GM04504 (cell line): ENCODE measurements at regions not wholly inside any gene's neighbourhood (a gene's known extent, or its start where the extent isn't known, plus 50 kb on each side); places are given as distances from the start of the nearest gene placed in this dataset.
"Not testable (repeated sequence)": the region's sequence is repeated elsewhere in the genome, so short reads cannot be mapped to it uniquely, and the experiment has no call there.

Experiments
- DNase-seq: peaks from one replicate; pipeline ENCODE4 v3.0.0-alpha.2; 2012; ENCODE audit warnings: low read depth

DNA sequence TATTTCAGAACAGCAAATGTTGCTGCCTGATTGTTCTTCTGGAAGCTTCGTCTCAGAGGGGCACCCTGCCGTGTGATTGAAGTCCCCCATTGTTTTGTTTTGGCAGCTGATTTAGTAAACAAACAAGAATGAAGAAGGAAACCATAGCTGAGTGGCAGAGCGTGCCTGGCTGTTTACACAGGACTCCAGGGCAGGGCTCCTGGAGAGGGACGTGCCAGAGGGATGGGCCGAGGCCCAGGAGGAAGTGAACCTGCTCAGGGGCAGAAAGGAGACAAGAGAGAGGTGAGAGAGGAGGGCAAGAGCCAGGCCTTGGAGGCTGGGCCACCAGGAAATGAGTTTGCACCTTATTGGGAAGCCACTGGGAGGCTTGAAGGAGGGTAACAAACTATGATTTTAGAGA is 85.5 kb upstream of the B3GAT1 start:
- DNase-seq: no peak

DNA sequence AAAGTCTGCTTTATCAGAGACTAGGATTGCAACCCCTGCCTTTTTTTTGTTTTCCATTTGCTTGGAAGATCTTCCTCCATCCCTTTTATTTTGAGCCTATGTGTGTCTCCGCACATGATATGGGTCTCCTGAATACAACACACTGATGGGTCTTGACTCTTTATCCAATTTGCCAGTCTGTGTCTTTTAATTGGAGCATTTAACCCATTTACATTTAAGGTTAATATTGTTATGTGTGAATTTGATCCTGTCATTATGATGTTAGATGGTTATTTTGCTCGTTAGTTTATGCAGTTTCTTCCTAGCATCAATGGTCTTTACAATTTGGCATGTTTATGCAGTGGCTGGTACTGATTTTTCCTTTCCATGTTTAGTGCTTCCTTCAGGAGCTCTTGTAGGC is 84.0 kb upstream of the B3GAT1 start:
- DNase-seq: not testable (repeated sequence)

DNA sequence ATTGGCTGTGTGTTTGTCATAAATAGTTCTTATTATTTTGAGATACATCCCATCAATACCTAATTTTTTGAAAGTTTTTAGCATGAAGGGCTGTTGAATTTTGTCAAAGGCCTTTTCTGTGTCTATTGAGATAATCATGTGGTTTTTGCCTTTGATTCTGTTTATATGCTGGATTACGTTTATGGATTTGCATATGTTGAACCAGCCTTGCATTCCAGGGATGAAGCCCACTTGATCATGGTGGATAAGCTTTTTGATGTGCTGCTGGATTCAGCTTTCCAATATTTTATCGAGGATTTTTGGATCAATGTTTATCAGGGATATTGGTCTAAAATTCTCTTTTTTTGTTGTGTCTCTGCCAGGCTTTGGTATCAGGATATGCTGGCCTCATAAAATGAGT is 82.4 kb upstream of the B3GAT1 start:
- DNase-seq: not testable (repeated sequence)

DNA sequence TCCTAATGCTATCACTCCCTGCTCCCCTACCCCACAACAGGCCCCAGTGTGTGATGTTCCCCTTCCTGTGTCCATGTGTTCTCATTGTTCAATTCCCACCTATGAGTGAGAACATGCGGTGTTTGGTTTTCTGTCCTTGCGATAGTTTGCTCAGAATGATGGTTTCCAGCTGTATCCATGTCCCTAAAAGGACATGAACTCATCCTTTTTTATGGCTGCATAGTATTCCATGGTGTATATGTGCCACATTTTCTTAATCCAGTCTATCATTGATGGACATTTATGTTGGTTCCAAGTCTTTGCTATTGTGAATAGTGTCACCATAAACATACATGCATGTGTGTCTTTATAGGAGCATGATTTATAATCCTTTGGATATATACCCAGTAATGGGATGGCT is 80.4 kb upstream of the B3GAT1 start:
- not testable (repeated sequence) for DNase-seq

DNA sequence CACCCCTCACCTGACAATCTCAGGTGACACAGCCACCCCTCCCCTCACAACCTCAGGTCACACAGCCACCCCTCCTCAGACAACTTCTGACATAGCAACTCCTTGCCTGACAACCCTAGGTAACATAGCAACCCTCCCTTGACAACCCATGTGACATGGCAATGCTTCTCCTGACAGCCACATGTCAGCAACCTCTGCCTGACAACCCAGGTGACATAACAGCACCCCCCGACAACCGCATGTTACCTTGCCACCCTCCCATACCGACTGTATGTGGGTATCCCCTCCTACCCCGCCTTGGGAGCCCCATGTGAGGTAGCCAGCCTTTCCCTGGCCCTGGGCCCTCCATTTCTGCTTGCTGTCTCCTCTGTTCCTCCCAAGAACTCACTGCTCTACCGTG is 77.7 kb upstream of the B3GAT1 start:
- DNase-seq: no peak

DNA sequence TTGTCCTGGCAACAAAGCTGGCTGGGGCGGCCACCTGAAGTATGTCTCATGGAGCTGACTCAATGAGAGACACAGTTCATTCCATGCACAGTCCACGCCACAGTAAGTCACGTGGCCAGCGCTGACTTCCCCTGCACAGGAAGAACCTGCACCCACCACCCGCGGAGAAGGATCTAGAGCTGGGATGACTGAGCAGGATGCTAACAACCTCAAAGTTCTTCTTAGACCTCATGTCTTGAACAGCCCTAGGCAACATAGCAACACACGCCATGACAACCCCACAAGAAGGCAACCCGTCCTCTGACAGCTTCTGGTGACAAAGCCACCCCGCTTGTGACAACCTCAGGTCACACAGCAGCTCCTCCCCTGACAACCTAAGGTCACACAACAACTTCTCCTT is 76.9 kb upstream of the B3GAT1 start:
- DNase-seq: no peak

DNA sequence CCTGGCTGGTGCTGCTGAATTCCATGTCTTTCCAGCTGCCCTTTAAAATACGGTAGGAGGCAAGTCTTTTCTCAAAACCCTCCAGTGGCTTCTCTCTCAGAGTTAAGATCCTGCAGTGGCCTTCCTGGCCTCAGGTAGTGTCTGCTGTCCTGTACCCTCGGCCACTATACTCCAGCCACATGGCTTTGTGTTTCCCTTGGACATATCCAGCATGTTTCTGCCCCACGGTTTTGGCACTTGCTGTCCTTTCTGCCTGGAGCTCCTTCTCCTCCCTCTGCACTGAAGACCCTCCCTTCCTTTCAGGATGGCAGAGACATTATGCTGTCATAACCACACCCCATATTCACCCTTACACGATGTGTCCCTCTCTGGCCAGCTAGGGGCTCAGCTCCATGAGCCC is 76.5 kb upstream of the B3GAT1 start:
- DNase-seq: no peak

DNA sequence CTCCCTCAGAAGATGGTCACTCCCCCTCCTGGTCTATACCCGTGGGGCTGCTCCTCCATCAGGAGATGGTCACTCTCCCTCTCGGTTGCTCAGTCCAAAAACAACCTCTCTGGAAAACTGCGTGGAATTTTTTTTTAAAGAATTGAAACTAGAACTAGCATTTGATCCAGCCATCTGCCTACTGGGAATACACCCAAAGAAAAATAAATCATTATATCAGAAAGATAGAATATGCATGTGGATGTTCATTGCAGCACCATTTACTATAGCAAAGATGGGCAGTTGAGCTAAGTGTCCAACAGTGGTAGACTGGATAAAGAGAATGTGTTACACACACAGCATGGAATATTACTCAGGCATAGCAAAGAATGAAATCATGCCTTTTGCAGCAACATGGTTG is 75.7 kb upstream of the B3GAT1 start:
- DNase-seq: no peak

DNA sequence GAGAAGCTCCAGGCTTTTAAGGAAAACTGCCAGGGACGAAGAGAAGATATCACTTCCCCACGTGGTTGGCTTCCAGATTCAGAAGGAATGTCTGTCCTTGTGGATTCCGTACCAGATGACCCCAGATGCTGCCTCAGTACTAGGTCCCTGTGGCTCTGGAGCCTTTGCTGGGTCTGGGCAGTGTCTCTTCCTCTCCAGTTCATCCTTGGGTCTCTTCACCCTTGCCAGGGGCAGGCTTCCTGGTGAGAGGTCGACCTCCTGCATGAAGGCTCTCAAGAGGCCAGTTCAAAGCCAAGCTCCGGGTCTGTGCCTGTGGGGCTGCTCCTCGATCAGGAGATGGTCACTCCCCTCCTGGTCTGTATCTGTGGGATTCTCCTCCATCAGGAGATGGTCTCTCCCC is 74.7 kb upstream of the B3GAT1 start:
- DNase-seq: no peak

DNA sequence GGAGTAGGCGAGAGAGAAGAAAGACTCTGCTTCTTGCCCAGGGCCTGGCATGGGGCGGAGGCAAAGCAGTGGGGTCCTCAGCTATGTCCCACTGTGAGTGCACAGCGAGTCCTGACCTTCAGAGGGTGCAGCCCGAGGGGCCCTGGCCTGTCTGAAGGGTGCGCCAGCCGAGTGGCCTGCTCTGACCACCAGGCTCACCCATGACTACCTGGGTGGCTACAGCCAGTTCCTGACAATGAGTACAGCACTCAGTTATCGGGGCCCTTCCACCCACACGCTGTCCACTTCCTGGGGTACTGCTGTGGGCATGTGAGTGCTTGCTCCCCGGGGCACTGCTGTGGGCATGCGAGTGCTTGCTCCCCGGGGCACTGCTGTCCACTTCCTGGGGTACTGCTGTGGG is 74.1 kb upstream of the B3GAT1 start:
- no peak for DNase-seq

DNA sequence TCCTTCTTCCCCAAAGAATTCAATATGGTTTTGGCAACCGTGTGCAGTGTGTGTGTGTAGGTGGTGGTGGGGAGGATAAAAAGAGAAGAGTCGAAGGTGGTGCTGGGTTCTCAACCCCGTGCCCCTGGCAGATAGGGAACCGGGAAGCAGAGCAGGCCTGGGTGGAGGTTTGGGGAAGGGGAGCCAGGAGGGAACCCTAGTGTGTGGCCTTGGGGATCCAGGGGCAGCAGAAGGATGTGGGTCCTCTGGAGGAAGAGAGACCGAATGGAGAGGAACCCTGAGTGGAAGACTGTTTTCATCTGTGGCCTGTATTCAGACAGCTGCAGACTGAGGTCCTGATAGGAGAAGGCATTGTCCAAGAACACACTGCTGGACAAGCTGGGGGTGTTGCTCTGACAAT is 73.3 kb upstream of the B3GAT1 start:
- no peak for DNase-seq

DNA sequence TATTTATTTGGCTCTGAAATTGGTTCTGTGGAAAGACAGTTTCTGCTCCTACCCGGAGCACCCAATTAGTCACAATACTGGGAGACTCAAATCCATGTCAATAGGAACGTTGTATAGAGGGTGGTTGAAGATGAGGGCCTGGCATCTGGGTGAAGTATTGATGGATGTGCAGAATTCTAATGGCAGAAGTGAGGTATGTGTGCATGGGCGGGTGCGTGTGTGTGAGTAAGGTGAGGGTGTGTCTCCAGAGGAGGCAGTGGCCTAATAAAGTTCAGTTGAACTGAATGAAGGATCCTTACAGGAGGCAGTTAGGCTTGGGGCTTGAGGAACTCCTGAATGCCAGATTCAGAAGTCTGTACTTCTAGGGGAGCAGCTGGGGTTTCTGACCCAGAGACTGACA is 71.8 kb upstream of the B3GAT1 start:
- DNase-seq: no peak

DNA sequence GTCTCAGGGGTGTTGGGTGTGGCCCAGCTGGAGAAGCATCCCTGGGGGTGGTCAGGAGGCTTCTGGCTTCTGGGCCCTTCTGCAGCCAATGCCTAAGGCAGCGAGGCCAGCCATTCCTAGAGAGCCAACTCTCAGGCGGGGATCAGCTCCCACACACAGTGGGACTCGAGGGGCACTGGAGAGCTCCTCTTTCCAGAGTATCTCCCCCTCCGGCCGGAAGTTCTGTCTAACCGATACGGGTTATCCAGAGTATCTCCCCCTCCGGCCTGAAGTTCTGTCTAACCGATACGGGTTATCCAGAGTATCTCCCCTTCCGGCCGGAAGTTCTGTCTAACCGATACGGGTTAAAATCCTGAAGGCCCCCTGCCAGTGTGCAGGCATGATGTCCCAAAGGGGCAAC is 71.2 kb upstream of the B3GAT1 start:
- no peak for DNase-seq

DNA sequence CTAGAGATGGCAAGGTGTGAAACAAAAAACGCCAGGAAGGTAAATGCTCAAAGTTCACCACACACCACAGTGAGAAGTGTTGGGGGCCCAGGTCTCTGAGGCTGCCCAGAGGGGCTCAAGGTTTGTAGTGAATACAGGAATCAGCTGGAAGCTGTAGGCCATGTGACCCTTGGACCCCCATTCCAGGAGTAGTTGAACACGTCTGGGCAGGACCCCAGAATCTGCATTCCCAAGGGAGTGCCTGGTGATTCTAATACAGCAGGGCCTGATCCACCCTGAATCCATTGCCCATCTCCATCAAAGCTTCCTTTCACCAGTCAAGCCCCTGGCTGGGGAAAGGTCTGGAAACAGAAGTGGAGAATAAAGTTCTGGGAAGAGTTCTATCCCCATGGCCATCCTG is 70.8 kb upstream of the B3GAT1 start:
- no peak for DNase-seq

DNA sequence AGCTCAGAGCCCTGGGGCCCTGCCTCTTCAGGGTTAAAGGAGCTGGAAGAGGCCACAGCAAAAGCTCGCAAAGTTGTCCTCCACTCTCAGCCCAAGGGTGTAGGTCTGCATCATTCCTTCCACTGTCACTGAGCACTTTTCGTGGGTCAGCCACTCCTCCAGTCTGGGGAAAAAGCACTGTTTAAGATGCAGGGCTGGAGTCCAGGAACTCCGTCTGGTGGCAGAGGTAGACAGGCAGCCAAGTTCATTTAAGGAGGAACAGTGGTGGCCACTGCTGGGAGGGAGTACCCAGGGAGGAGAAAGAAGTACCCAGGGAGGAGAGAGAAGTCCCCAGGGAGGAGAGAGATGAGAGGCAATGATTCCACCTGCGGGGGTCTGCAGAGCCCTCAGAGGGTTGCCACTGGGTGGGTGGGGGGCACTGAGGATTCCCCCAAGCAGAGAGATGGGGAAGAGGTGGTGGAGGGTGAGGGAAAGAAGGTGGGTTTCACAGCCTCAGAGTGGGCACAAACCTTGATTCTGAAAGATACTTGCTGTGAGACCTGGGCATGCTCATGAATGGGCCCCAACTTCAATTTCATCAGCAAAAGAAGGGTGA is 70.0 kb upstream of the B3GAT1 start:
- no peak for DNase-seq

DNA sequence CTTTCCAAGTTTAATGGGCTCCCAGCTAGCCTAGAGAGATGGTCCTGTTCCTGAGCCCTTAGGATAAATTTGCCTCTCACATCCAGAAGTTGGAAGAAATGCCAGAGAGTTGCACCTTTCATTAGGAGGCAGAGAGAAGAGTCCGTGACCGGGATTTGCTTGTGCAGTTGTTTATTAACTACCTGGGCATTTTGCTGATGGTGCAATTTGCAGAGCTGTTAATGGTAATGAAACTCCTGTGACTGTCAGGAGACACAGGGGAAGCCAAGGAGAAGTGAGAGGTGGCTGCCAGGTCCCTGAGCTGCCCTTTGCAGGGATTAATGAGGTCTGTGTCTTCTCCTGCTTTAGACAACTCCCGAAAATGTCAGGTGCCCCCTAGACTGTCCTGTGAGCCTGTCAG is 69.1 kb upstream of the B3GAT1 start:
- DNase-seq: no peak

DNA sequence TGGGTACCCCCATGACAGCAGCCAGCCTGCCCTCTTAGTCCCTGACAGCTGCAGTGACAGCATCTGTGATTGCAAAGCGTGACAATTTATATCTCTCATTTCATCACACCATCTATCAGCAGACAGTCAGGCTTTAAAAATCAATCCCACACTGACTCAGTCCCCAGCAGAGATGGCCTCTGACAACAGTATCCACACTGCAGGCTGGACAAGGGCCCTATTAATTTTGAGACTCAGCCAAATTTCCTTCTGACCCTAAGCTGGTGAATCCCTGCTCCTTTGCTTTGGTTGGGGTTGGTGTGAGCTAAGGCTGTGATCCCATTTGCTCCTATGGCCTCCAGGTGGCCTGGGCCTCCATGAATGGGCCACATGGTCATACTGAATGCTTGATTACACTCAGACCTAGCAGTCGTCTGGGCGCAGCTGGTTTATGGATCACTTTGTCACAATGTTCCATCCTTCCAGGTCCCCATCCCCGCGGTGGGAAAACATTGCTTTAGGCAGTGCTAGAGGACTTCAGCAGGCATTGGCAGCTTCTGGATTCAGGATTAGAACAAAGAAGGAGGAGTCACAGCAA is 68.2 kb upstream of the B3GAT1 start:
- DNase-seq: no peak

DNA sequence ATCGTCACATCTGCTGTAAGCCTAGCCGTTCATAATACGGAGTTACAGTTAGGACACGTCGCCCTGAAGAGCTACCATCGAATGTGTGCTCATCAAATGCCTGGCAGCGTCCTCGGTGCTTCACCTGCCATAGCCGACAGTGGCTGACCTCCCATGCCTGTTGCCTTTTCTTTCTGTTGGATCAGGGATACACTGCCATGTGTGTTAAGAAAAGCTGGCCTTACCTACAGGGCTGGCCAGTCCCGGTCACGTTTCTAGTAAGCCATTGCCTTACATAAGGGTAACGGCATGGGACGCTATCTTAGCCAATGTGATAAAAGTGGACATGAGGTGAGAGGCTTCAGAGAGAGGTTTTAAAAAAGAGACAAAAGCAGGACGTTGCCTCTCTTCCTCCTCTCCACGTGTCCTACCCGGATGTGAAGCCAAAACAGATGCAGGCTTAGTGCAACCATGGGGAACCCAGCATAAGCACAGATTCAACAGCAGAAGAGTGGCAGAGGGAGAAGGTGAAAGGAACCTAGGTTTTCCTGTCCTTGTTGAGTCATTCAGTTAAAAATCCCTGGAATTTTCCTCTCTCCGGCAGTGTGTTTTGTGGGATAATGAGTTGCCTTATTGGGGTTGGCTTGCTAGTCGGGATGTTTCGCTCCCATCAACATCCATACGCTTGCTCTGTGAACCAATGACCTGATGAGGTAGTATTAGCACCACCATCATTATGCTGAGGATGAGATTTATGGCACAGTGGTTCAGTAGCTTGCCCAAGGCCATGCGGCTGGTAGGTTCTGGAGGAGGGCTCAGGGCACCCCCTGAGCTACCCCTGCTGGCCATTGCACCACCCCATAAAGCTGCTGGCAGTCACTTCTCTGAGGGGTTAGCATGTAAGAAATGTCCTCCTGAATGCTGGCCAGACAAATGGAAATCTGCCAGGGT is 67.4 kb upstream of the B3GAT1 start:
- no peak for DNase-seq

DNA sequence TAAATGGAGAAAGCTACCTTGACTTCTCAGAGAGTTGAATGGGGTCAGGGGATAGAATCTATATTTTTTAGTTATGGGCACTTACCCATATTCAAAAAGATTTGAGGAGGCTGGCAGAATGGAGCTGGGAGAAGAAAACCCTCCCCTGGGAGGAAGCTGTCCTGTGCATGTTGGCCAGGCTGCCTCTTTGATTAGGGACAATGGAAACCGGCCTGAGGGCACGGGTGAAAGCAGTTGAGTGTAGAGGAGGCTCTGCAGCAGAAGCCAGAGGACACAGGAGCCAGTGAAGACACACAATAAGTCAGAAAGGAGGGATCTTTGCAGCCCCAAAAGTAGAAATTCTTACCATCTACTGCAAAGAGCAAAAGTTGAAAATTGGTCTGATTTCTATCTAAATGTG is 66.6 kb upstream of the B3GAT1 start:
- DNase-seq: no peak

DNA sequence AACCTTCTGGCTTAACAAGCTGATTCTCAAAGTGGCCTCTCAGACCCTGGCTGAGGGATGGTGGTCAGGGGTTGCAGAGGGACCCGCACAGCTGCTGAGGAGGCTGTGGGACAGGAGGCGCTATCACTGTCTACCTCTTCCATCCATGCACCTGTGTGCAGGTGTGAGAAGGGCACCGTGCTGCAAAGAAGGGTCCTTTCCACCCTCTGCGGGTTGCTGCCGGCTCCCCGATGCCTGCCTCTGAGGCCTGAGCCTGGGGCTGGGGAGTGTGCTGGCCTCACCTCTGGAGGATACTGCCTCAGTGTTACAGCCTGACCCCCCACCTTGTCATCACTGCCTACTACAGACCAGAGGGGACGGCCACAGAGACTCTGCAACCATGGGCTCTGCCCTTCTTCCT is 66.1 kb upstream of the B3GAT1 start:
- DNase-seq: no peak

DNA sequence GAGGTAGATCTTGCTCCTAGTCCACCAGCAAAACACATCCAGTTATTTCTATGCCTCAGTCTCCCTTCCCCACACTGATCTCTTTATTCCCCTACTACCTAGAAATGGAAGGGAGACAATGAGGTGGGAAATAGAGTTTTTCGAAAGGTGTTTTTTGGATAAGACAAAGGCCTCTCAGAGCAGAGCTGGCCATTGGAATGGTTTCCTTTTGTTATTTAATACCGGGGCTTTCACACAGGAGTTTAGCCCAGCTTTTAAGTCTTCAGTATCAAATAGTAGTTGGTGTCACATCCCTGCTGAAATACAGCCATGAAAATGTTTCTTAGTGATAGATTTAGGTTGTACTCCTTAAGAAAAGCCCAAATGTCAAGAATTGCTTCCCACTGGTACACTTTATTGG is 65.4 kb upstream of the B3GAT1 start:
- DNase-seq: no peak

DNA sequence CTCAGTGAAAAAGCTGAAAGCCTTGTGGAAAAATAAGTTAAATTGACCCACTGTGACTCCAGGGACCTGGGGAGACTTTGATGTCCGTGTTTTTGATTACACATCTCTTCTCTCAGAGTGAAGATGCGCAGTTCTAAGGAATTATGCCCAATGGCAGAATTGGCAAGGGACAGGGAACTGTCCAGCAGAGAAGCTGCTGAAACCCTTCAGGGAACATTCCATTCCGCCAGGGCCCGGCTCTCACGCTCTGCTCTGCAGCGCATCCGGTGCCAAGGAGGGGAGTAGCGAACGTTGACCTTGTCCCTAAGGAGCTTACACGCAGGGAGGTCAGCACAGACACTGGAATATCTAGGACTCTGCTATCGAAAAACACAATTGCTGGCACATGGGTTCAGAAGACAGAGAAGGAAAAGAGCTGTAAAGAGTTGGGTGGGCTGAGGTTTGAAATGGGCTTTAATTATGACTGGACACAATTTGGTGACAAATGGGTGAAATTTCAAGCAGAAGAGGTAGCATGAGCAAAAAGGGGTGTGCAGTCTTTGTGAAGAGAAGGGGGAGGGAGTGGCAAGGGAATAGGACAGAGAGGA is 64.5 kb upstream of the B3GAT1 start:
- DNase-seq: no peak

DNA sequence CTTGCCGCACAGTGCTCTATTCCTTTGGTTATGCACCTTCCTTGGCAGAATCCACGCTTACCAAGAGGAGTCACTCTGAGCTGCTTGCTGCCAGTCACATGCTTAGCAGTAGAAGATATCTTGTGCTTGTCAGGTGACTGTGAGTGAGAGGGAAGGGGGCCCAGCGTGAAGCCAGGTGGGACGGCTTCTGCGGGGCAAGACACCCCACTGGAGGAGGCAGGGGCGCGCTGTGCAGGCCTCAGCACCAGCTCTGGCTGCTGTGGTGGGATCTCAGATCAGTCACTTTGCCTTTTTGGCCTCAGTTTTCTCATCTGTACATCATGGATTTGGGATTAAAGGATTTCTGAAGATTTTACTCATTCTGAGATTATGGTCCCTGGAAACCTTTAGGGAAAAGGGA is 63.9 kb upstream of the B3GAT1 start:
- no peak for DNase-seq
